Astrocyte (in vitro differentiated cells and primary cell): ENCODE measurements at regions not wholly inside any gene's neighbourhood (a gene's known extent, or its start where the extent isn't known, plus 50 kb on each side); places are given as distances from the start of the nearest gene placed in this dataset.

ENCODE experiments used
- EZH2 ChIP-seq: IDR thresholded peaks from 2 replicates; pipeline ENCODE4 v1.6.1; 2012; ENCODE audit warnings: mild to moderate bottlenecking, low read length, inconsistent platforms; ENCODE audit not compliant: insufficient read depth
- TF ChIP-seq, protein P1 (sequence below): IDR thresholded peaks from 2 replicates; pipeline ENCODE4 v1.5.1; 2011; ENCODE audit warnings: low read depth, mild to moderate bottlenecking, inconsistent platforms, low read length, moderate library complexity; ENCODE audit not compliant: insufficient read depth

GRCh38 chr3:74527566-74527965 lies 86.9 kb downstream of the CNTN3 start:
- TF ChIP-seq, protein P1, sequence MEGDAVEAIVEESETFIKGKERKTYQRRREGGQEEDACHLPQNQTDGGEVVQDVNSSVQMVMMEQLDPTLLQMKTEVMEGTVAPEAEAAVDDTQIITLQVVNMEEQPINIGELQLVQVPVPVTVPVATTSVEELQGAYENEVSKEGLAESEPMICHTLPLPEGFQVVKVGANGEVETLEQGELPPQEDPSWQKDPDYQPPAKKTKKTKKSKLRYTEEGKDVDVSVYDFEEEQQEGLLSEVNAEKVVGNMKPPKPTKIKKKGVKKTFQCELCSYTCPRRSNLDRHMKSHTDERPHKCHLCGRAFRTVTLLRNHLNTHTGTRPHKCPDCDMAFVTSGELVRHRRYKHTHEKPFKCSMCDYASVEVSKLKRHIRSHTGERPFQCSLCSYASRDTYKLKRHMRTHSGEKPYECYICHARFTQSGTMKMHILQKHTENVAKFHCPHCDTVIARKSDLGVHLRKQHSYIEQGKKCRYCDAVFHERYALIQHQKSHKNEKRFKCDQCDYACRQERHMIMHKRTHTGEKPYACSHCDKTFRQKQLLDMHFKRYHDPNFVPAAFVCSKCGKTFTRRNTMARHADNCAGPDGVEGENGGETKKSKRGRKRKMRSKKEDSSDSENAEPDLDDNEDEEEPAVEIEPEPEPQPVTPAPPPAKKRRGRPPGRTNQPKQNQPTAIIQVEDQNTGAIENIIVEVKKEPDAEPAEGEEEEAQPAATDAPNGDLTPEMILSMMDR: no peak
- TF ChIP-seq EZH2: no peak
